Natural killer cell (primary cell): ENCODE measurements at regions not wholly inside any gene's neighbourhood (a gene's known extent, or its start where the extent isn't known, plus 50 kb on each side); places are given as distances from the start of the nearest gene placed in this dataset.
A peak's percentile ranks its signal among the peaks of the same experiment; 100 is the strongest.

Experiments
- ATAC-seq, 3 donors: fragments of 150-1000 bp in 2 of 3; fragments of 200-7000 bp in 1 of 3; cut with Tn5 transposase; 1 replicate in 1 of 3; 2 replicates in 2 of 3; pipeline ENCODE4 v1.10.0; 2021; ENCODE audit warnings: mild to moderate bottlenecking in 2 of 3, moderate library complexity in 2 of 3
- DNase-seq, 2 donors: peaks; one replicate each; pipeline versions ENCODE4 v3.0.0 to v3.0.0-alpha.2; 2013 to 2021; ENCODE audit warnings: mixed read lengths in 1 of 2
- H3K27ac ChIP-seq: one replicate; pipeline ENCODE4 v1.5.1; 2013; ENCODE audit warnings: mild to moderate bottlenecking, low read length
- H3K27me3 ChIP-seq: one replicate; pipeline ENCODE4 v1.6.1; 2013; ENCODE audit warnings: low read length; ENCODE audit not compliant: control insufficient read depth, insufficient read depth
- H3K36me3 ChIP-seq: one replicate; pipeline ENCODE4 v1.6.1; 2013; ENCODE audit warnings: low read length; ENCODE audit not compliant: control insufficient read depth, insufficient read depth
- H3K4me1 ChIP-seq: one replicate; pipeline ENCODE4 v1.6.1; 2013; ENCODE audit warnings: low read length; ENCODE audit not compliant: control insufficient read depth, insufficient read depth
- H3K4me3 ChIP-seq: one replicate; pipeline ENCODE4 v1.5.1; 2013; ENCODE audit warnings: low read length
- H3K9me3 ChIP-seq: one replicate; pipeline ENCODE4 v1.6.1; 2013; ENCODE audit warnings: low read length; ENCODE audit not compliant: control insufficient read depth, insufficient read depth
- H3K27ac Mint-ChIP-seq, 2 donors: one replicate each; pipeline ENCODE4 v1.8.0; 2022; ENCODE audit warnings: mild to moderate bottlenecking in 2 of 2, mixed read lengths in 2 of 2, moderate library complexity in 1 of 2
- H3K27me3 Mint-ChIP-seq, 2 donors: one replicate each; pipeline ENCODE4 v1.8.0; 2022; ENCODE audit warnings: low read depth in 2 of 2, mixed read lengths in 2 of 2
- H3K36me3 Mint-ChIP-seq: one replicate; pipeline ENCODE4 v1.8.0; 2022; ENCODE audit warnings: mixed read lengths
- H3K4me1 Mint-ChIP-seq, 2 donors: one replicate each; pipeline ENCODE4 v1.8.0; 2022; ENCODE audit warnings: mixed read lengths in 2 of 2
- H3K4me3 Mint-ChIP-seq: one replicate; pipeline ENCODE4 v1.8.0; 2022; ENCODE audit warnings: mild to moderate bottlenecking, moderate library complexity, mixed read lengths
- H3K9me3 Mint-ChIP-seq, 2 donors: one replicate each; pipeline ENCODE4 v1.8.0; 2022; ENCODE audit warnings: mixed read lengths in 2 of 2
- CTCF ChIP-seq: fragments of 200-600 bp; IDR thresholded peaks from one replicate; pipeline ENCODE4 v1.8.0; 2022; ENCODE audit warnings: antibody characterized with exemption
- WGBS: methylation state at CpG from one replicate; pipeline ENCODE4 v1.1.7; 2013; ENCODE audit warnings: missing lambda C conversion rate; ENCODE audit not compliant: insufficient coverage; 5-methylcytosine and 5-hydroxymethylcytosine counted together
- intact Hi-C: fragments of 100-400 bp; cut with micrococcal nuclease; formaldehyde crosslinking; loops from one replicate; pipeline ENCODE4 v1.14.2; 2022

- no peak for TF ChIP-seq CTCF
- no peak overlapping the region for H3K4me3 ChIP-seq
Measured at GRCh38 chr2:7517088-7517487, 599.9 kb downstream of the RNF144A start.

GRCh38 chr2:7517851-7518250, 600.6 kb downstream of the RNF144A start:
- H3K4me3 ChIP-seq: no peak overlapping the region
- ATAC-seq: no peak
- no peaks in the 10 kb centered on the region for H3K9me3 ChIP-seq
- H3K4me1 Mint-ChIP-seq: peaks cover 11 to 12% of the 10 kb centered on the region in 2 donors
- no peak for TF ChIP-seq CTCF
- intact Hi-C loops: no loop called here
- no peaks in the 10 kb centered on the region for H3K36me3 ChIP-seq
- no peaks in the 10 kb centered on the region for H3K36me3 Mint-ChIP-seq
- no peak overlapping the region for H3K27ac Mint-ChIP-seq
- no peak for DNase-seq
- peaks cover 2% of the 10 kb centered on the region for H3K4me1 ChIP-seq
- H3K27me3 Mint-ChIP-seq: peaks cover 0 to 8% of the 10 kb centered on the region in 2 donors
- H3K9me3 Mint-ChIP-seq: no peaks in the 10 kb centered on the region
- 31% methylated on average over 1 of the region's 2 CpGs for WGBS
- no peak overlapping the region for H3K27ac ChIP-seq
- no peak overlapping the region for H3K4me3 Mint-ChIP-seq
- no peaks in the 10 kb centered on the region for H3K27me3 ChIP-seq

More at GRCh38 chr2:7517088-7517487, 599.9 kb downstream of the RNF144A start:
- DNase-seq (peak in 1 of 2 donors; percentile 72), ATAC-seq (peak in 2 of 3 donors; percentile 55 to 73)
- Mint-ChIP-seq H3K9me3 (no peaks in the 10 kb centered on the region), H3K27me3 (peaks cover 0 to 8% of the 10 kb centered on the region in 2 donors), H3K27ac (no peak overlapping the region), H3K36me3 (no peaks in the 10 kb centered on the region), H3K4me3 (no peak overlapping the region), H3K4me1 (peaks cover 11 to 12% of the 10 kb centered on the region in 2 donors)
- 71% methylated on average over 6 of the region's 6 CpGs for WGBS
- Histone ChIP-seq H3K4me1 (peaks cover 2% of the 10 kb centered on the region), H3K9me3 (no peaks in the 10 kb centered on the region), H3K27me3 (no peaks in the 10 kb centered on the region), H3K36me3 (no peaks in the 10 kb centered on the region), H3K27ac (no peak overlapping the region)
- intact Hi-C loops: no loop called here

- no peaks in the 10 kb centered on the region for H3K36me3 ChIP-seq
- no peak overlapping the region for H3K4me3 ChIP-seq
- no peaks in the 10 kb centered on the region for H3K9me3 ChIP-seq
- DNase-seq (no peak), ATAC-seq (no peak)
- no peaks in the 10 kb centered on the region for H3K4me1 Mint-ChIP-seq
- no peak for TF ChIP-seq CTCF
- H3K4me3 Mint-ChIP-seq: no peak overlapping the region
- H3K27me3 Mint-ChIP-seq: peaks cover 0 to 7% of the 10 kb centered on the region in 2 donors
- no peaks in the 10 kb centered on the region for H3K27me3 ChIP-seq
- no peaks in the 10 kb centered on the region for H3K36me3 Mint-ChIP-seq
- no peaks in the 10 kb centered on the region for H3K4me1 ChIP-seq
- no peaks in the 10 kb centered on the region for H3K9me3 Mint-ChIP-seq
- WGBS: 83% methylated on average over 12 of the region's 12 CpGs
- no peak overlapping the region for H3K27ac ChIP-seq
- no peak overlapping the region for H3K27ac Mint-ChIP-seq
- intact Hi-C loops: no loop called here
Measured at GRCh38 chr2:7523481-7524120, 606.4 kb downstream of the RNF144A start.

GRCh38 chr2:7524195-7524594, 607.0 kb downstream of the RNF144A start:
- H3K4me3 ChIP-seq: no peak overlapping the region
- Mint-ChIP-seq H3K4me1 (no peaks in the 10 kb centered on the region), H3K9me3 (peaks cover 0 to 3% of the 10 kb centered on the region in 2 donors), H3K36me3 (no peaks in the 10 kb centered on the region), H3K27me3 (peaks cover 0 to 8% of the 10 kb centered on the region in 2 donors), H3K4me3 (no peak overlapping the region), H3K27ac (no peak overlapping the region)
- DNase-seq: no peak
- no peak for ATAC-seq
- TF ChIP-seq CTCF: no peak
- H3K27me3 ChIP-seq: no peaks in the 10 kb centered on the region
- H3K36me3 ChIP-seq: no peaks in the 10 kb centered on the region
- H3K4me1 ChIP-seq: no peaks in the 10 kb centered on the region
- no peaks in the 10 kb centered on the region for H3K9me3 ChIP-seq
- 83% methylated on average over 3 of the region's 3 CpGs for WGBS
- intact Hi-C loops: no loop called here
- no peak overlapping the region for H3K27ac ChIP-seq
